ENCODE measurements at regions not wholly inside any gene's neighbourhood (a gene's known extent, or its start where the extent isn't known, plus 50 kb on each side); places are given as distances from the start of the nearest gene placed in this dataset.
"Not testable (repeated sequence)": the region's sequence is repeated elsewhere in the genome, so short reads cannot be mapped to it uniquely, and the experiment has no call there.

DNA sequence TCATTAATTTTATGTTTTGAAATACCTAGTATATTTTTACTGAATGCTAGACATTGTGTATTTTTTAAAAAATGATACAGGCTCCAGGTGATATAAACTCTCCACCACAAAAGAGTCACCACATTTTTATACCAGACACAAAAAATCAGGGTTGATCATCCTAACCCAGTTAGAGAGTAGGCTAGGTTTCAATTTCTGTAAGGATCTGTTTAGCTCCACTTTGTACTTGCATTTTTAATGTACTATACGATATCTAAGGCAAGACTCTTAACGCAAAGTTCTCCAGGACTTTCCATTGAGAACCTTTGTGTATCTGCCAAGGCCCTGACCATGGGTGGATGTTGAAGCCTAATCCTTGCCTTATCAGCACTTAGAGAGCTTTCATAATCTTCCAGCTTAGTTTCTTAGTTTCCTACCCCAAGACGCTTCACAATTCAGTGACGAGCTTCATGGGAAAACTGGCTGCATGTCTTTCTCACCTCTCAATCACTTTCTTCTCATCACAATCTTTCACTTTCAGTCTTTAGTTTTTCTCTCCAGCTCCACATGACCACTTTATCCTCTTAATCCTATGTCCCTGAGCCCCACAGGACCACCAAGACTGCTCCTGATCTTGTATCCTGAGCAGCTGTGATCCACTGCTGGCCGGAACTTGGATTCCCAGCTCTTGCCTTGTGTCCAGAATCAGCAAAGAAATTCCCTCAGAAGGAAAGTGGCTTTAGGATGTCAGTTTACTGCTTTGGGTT lies 635.8 kb downstream of the RNF144A start:
- intact Hi-C loops (cut with DNase I, micrococcal nuclease) = no loop called here
- no peaks in the 10 kb centered on the region for H3K9me3 ChIP-seq
- DNase-seq = no peak
- H3K4me3 ChIP-seq = no peak overlapping the region
- no peaks in the 10 kb centered on the region for H3K4me1 ChIP-seq (ENCODE audit: low read depth)
- H3K36me3 ChIP-seq (ENCODE audit: low read depth) = no peaks in the 10 kb centered on the region
- no peak for ATAC-seq
- TF ChIP-seq, protein P1, sequence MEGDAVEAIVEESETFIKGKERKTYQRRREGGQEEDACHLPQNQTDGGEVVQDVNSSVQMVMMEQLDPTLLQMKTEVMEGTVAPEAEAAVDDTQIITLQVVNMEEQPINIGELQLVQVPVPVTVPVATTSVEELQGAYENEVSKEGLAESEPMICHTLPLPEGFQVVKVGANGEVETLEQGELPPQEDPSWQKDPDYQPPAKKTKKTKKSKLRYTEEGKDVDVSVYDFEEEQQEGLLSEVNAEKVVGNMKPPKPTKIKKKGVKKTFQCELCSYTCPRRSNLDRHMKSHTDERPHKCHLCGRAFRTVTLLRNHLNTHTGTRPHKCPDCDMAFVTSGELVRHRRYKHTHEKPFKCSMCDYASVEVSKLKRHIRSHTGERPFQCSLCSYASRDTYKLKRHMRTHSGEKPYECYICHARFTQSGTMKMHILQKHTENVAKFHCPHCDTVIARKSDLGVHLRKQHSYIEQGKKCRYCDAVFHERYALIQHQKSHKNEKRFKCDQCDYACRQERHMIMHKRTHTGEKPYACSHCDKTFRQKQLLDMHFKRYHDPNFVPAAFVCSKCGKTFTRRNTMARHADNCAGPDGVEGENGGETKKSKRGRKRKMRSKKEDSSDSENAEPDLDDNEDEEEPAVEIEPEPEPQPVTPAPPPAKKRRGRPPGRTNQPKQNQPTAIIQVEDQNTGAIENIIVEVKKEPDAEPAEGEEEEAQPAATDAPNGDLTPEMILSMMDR (IDR thresholded peaks at IDR 0.05) = no peak

DNA sequence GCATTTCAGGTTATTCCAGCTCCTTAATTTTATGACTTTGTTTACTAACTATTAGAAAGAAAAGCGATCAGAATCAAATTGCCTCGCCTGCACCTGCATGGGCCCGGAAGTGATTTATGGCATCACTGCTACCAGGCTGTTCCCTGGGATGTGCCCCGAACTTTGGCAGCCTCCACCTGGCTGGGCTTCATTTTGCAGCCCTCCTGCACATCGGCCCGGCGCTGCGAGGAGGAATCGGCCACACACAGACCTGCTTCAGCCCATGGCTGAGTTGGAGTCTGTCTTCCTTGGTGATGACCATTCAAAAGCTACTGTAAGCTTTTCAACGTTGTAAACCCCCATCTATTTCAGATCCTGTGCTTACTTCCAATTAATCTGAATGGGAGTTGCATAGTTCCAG lies 638.0 kb downstream of the RNF144A start:
- ATAC-seq (no peak), DNase-seq (no peak)
- Histone ChIP-seq H3K4me3 (no peak overlapping the region), H3K36me3 (ENCODE audit: low read depth) (no peaks in the 10 kb centered on the region), H3K4me1 (ENCODE audit: low read depth) (no peaks in the 10 kb centered on the region), H3K9me3 (no peaks in the 10 kb centered on the region)
- intact Hi-C loops (cut with DNase I, micrococcal nuclease) = no loop called here
- TF ChIP-seq, protein P1 (IDR thresholded peaks at IDR 0.05) = no peak

DNA sequence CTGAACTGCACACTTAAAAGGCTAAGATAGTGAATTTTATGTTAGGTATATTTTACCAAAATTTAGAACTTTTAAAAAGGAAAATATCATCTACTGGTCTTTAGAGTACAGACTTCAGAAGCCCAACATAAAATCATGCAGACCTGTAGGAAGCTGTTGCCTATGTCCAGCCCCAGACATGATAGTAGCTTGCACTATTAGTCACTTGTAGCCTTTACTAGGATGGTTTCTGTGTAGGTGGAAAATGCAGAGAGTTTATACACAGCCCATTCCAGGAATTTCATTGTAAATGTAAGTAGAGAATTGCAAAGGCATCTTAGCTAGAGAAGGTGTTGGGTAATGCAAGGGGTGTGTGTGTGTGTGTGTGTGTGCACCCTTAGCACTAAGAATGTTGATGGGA lies 640.2 kb downstream of the RNF144A start:
- TF ChIP-seq, protein P1 (IDR thresholded peaks at IDR 0.05) = no peak
- no peaks in the 10 kb centered on the region for H3K36me3 ChIP-seq (ENCODE audit: low read depth)
- ATAC-seq = no peak
- intact Hi-C loops (cut with DNase I, micrococcal nuclease) = no loop called here
- H3K9me3 ChIP-seq = no peaks in the 10 kb centered on the region
- no peak overlapping the region for H3K4me3 ChIP-seq
- no peak for DNase-seq
- H3K4me1 ChIP-seq (ENCODE audit: low read depth) = no peaks in the 10 kb centered on the region

DNA sequence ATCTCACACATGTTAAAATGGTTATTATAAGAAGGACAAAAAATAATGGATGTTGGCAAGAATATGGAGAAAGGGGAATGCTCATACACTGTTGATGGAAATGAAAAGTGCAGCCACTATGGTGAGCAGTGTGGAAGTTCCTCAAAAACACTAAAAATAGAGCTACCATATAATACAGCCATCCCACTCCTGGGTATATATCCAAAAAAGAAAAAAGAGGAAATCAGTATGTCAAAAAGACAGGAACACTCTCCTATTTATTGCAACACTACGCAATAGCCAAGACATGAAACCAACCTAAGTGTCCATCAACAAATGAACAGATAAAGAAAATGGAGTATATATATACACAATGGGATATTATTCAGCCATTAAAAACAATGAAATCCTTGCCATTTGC lies 642.6 kb downstream of the RNF144A start:
- no peak for ATAC-seq
- intact Hi-C loops (cut with DNase I, micrococcal nuclease) = no loop called here
- Histone ChIP-seq H3K9me3 (no peaks in the 10 kb centered on the region), H3K4me3 (no peak overlapping the region), H3K36me3 (ENCODE audit: low read depth) (no peaks in the 10 kb centered on the region), H3K4me1 (ENCODE audit: low read depth) (no peaks in the 10 kb centered on the region)
- DNase-seq = no peak
- TF ChIP-seq, protein P1 (IDR thresholded peaks at IDR 0.05) = no peak

DNA sequence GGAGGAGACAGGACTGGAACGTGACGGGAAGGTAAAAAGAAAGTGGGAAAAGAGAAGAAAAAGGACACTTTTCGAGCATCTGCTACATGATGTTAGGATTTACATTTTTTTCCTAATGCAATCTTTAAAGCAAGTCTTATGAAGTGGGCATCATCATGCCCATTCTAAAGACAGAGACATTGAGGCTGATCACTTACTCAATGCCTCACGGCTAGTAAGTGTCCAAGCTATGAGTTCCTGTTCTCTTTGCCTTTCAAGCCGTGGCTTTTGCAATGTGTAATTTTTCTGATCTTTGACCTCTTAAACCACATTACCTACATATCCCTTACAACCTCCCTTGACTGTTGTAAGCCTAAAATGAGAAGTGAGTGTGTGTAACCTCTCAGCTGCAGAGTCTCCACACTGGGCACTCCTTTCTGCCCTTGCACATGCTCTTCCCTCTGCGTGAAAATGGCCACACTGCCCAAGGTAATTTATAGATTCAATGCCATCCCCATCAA lies 649.2 kb downstream of the RNF144A start:
- H3K4me1 ChIP-seq (ENCODE audit: low read depth) = no peaks in the 10 kb centered on the region
- TF ChIP-seq, protein P1 (IDR thresholded peaks at IDR 0.05) = no peak
- ATAC-seq = no peak
- H3K9me3 ChIP-seq = no peaks in the 10 kb centered on the region
- no peak for DNase-seq
- no peaks in the 10 kb centered on the region for H3K36me3 ChIP-seq (ENCODE audit: low read depth)
- H3K4me3 ChIP-seq = no peak overlapping the region
- intact Hi-C loops (cut with DNase I, micrococcal nuclease) = no loop called here

DNA sequence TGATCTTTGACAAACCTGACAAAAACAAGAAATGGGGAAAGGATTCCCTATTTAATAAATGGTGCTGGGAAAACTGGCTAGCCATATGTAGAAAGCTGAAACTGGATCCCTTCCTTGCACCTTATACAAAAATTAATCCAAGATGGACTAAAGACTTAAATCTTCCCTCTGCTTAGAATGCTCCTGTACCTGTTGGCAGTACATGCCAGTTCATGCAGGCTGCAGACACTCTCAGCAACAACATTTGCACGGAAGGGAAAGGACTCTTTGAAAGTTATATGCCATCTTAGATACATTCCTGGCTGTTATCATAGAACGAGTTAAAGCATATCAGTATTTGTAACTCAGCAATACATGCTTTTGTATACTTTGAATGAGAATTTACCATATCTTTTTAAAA lies 649.9 kb downstream of the RNF144A start:
- H3K9me3 ChIP-seq; H3K4me3 ChIP-seq; H3K4me1 ChIP-seq (ENCODE audit: low read depth); H3K36me3 ChIP-seq (ENCODE audit: low read depth); DNase-seq; ATAC-seq; intact Hi-C loops (cut with DNase I, micrococcal nuclease): not testable (repeated sequence)

All from mucosa of descending colon (tissue), 3 donors.